GM21619 (cell line): ENCODE measurements at regions not wholly inside any gene's neighbourhood (a gene's known extent, or its start where the extent isn't known, plus 50 kb on each side); places are given as distances from the start of the nearest gene placed in this dataset.
"Not testable (repeated sequence)": the region's sequence is repeated elsewhere in the genome, so short reads cannot be mapped to it uniquely, and the experiment has no call there.

ENCODE experiments used
- ATAC-seq: cut with Tn5 transposase; IDR thresholded peaks from one replicate; pipeline ENCODE4 v1.9.1; 2021; ENCODE audit not compliant: unreplicated experiment

DNA sequence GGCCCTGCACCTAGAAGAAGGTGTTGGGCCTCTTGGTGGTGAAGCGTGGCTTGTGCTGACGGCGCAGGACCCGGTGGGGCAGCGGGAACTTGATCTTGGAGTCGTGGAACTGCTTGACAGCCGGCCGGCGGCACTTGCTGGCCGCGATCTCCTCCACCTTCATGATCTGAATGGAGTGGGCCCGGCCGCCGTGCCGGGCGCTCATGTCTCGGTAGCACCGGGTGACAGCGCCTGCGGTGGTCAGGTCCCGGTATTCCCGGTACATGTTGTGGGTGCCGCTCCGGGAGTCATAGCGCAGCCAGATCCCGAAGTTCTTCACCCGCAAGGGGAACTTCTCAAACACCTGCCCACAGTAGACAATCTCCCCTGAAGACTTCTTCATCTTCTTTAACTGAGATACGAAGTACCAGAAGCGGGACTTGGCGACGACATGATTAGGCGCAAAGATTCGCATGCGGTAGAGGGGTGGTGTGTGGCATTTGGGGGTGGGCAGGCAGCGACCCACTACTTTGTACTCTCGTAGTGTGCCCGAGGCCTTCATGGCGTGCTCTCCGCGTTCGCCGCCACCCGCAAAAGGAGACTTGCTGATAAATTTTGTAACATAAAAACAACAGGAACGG, 92.1 kb upstream of the MSH6 start:
- not testable (repeated sequence) for ATAC-seq

DNA sequence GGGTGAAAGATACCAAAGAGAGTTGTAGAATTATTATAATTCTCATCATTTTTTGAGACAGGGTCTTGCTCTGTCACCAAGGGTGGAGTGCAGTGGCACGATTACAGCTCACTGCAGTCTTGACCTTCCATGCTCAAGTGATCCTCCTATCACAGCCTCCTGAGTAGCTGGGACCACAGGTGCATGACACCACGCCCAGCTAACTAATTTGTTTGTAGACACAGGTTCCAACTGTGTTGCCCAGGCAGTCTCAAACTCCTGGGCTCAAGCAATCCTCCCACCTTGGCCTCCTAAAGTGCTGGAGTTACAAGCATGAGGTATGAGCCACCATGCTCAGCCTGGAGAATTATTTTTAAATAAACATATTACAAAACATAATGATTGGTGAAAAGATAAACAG, 92.8 kb upstream of the MSH6 start:
- ATAC-seq: no peak

DNA sequence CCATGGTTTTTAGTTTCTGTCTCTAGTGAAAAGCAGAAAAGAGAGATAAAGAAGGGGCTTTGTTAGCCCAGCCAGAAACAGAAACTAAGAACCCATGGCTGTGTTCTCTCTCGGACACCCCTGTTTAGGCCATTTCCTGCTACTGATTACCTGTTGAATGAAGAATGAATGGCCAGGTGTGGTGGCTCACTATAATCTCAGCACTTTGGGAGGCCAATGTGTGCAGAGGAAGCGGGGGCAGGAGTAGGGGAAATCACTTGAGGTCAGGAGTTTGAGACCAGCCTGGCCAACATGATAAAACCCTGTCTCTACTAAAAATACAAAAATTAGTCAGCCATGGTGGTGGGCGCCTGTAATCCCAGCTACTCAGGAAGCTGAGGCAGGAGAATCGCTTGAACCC, 93.8 kb upstream of the MSH6 start:
- ATAC-seq: peak; percentile 60

DNA sequence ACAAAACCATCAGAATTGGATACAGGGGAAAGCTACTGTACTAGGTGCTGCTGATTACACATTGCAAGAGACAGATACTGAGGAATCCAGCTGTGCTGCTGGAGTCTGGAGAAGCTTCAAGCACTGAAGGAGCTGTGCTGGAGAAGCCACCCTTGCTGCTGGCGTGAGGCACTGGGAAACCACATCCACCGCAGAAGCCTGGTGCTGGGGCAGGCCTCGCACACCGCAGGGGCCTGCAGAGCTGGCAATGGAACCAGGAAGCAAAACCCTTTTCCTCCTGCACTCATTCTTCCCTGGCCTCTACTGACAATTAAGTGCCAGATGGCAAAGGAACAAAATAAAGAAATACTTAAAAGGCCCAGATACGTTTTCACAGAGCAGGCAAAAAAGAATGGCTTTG, 94.4 kb upstream of the MSH6 start:
- ATAC-seq: no peak

DNA sequence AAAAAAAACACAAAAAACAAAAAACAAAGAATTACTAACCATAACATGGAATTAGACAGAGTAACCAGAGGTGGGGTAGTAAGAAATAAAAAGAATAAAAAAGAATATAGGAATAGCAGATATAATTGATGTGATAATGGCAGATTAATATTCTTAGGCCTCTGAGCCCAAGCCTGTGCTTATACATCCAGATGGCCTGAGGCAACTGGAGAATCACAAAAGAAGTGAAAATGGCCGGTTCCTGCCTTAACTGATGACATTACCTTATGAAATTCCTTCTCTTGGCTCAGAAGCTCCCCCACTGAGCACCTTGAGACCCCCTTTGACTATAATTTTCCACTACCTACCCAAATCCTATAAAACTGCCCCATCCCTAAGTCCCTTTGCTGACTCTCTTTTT, 95.1 kb upstream of the MSH6 start:
- ATAC-seq: no peak

DNA sequence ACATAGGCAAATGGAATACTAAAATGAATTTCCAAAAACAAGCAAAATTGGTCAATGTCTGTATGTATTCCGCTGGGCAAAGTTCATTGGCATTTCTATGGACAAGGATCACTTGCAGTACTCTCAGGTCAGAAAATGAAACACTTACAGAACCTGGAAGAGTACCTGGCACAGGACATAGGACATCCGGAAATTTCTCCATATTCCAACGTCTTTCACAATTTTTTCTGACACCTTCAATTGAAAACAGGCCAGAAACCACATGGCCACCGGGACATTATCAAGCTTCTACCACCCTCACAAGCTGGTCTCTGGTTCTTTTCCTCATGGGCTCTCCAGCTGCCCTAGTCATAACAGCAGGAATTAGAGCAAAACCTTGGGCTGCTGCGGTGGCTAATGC, 96.9 kb upstream of the MSH6 start:
- ATAC-seq: no peak

DNA sequence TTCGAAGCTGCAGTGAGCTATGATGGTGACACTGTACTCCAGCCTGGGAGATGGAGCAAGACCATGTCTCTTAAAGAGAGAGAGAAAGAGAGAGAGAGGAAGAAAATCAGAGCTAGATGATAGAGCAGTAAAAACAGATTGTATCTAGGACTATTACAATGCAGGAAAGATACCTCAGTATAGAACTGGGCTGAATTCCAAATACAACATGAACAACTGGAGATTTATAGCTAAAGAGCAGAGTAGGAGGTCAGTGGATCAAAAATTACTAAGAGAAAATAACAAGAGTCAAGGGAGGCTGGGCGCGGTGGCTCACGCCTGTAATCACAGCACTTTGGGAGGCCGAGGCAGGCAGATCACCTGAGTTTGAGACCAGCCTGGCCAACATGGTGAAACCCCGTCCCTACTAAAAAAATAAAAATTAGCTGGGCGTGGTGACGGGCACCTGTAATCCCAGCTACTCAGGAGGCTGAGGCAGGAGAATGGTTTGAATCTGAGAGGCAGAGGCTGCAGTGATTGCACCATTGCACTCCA, 100.7 kb upstream of the MSH6 start:
- ATAC-seq: no peak

DNA sequence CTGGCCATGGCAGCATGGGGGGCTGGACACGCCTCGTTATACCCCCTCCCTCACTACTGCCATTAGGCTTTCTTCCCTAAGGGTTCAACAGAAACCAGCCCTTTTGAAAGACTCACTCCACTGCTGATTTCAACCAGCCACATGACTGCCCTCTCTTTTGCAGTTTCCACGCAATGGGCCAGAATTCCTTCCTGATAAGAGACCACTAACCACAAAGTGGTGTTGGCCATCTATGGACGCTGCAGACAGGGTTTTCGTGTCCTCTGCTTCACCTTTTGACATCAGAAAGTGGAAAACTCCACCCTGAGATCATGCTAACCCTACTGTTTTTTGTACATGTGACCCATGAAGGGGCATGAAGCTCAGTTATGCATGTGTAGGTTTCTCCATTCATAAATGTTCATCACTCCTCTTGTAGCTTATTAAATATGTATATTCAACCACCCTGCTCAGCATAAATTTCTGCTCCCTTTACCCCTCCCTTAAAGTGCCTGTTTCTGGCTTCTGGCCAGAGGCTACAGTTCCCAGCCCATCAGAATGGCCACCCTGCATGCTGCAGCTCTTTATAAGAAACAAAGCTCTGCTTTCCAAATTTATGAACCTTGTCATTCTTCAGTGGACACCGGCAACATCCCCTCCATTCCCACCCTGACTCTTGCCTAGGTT, 105.6 kb upstream of the KCNK12 start:
- no peak for ATAC-seq

DNA sequence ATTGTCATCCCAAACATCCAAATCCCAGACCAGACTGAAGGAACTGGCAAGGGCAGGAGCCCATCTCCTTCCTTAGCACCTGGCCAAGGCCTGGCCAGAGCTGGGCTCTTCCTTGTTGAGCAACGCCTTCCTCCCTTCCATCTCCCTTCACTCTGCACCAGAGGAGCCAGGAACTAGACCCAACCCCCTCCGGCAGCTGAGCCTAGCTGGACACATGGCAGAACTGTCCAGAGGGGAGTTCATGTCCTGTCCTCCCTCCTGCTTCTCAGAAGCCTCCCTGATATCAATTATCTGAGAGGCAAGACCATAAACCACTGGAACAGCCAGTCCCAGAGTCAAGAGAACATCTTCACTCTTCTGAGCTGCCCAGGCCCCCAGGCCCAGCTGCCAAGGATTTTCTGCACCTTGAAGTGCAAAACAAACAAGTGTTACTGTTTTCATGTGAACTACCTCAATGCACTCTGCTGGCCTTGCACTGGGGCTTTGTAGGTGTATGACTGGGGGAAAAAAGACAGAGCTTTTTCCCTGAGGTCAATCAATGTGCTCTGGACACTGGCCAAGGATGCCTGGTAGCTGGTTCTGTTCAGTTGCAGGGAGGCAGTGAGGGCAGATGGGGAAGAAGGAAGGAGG, 104.5 kb upstream of the KCNK12 start:
- ATAC-seq: no peak

DNA sequence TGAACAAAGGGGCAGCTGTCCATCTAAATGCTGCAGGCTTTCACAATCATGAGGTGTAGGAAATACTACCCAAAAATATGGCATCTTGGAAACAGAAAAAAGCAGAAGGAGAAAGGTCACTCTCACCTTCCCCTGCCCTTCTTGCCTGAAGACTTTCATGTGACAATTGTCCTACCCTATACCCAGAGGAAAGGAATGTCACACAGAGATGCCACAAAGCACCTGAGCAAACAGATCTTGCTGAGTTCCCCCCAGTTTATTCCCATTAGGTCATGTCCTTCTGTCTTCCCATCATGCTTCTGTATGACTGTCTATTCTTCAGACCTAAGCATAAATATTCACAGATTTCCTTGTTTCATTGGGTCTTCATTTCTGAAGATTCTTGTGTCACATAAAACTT, 95.5 kb upstream of the KCNK12 start:
- ATAC-seq: no peak

DNA sequence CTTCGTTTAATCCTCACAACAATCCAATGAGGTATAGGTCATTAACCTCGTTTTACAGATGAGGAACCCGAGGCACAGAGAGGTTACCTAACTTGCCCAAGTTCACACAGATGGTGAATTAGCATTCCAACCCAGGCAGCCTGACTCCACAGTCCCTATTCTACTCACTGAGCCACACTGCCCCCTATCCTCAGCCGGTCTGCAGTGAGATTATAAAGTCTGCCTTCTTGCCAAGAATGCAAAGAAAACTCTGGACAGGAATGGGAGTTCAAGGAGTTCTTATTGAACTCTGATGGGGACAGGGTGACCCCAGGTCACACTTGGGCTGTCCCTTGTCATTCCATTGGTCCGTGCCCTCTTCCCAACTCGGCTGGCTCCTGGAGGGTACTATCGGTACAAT, 94.0 kb upstream of the KCNK12 start:
- no peak for ATAC-seq

DNA sequence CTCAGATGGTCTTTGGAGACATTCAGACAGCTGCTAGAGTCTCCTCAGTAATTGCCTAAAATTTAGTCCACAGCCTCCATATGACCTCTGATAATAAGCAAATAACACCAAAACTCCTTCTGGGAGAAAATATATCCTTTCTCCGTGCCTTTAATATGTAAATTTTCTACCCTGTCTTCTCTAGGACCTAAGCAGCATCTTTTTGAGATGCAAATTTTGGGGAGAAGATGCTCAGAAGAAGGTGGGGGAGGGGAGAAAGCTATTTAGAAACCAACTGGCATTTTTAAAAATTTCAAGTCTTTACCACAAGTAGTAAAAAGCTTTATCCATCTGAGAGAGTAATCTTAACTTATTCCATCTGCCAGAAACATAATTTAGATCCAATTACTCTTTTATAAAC, 91.8 kb upstream of the KCNK12 start:
- ATAC-seq: no peak

DNA sequence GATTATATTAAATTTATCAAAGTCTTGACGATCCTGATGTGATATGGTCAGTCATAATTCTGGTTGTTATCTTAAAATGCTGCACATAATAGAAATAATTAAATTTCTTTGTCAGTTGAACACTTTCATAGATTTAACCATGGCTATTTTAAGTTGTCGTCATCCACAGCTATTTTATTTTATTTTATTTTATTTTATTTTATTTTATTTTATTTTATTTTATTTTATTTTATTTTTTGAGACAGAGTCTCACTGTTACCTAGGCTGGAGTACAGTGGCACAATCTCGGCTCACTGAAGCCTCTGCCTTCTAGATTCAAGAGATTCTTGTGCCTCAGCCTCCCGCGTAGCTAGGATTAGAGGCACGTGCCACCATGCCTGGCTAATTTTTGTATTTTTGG, 90.5 kb upstream of the KCNK12 start:
- no peak for ATAC-seq

DNA sequence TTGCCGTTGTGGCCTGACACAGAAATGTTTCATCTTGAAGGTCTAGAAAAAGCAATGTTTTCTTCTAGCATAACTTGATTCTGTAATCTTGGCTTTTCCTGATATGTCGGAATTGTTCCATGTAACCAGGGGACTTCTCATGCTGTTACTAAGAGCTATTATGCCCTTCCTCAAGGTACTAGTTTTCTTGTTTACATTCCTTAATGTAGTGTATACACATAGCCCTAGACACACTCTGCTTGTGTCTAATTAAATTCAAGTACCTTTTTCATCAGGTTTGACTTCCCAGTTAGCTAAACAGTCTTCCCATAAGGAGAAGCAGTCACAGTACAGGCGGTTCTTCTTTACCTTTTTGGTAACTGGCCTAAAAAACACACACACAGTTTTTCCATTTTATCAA, 89.4 kb upstream of the KCNK12 start:
- no peak for ATAC-seq

DNA sequence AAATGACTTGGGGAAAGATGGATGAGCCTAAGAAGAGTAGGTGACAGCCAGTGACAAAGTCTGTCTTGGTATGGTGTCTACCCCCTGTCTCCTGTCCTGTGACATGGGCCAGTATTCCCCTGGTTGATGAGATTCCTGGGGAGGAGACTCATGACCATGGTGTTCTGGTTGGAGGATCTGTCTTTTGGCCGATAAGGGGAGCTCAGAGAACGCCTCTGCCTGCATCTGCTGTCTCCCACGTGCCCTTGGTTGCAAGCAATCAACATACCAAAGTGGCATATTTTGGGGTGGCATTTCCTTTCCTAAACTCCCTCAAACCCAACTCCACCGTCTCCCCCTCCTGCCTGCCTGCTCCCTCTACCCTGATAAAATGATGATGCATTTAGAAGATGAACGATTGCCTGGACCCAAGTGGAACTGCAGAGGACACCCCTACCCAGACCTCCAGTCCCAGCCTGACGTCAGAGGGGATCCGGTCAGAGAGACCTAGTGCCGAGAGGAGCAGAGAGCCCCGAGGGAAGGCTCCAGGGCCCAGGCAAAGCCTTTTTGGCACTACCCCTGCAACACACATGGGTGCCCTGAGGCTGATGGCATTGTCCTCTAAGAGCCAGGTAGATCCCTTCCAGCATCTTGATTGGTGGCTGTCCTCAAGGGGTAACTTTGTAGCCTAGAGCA, 88.0 kb upstream of the KCNK12 start:
- ATAC-seq: no peak

DNA sequence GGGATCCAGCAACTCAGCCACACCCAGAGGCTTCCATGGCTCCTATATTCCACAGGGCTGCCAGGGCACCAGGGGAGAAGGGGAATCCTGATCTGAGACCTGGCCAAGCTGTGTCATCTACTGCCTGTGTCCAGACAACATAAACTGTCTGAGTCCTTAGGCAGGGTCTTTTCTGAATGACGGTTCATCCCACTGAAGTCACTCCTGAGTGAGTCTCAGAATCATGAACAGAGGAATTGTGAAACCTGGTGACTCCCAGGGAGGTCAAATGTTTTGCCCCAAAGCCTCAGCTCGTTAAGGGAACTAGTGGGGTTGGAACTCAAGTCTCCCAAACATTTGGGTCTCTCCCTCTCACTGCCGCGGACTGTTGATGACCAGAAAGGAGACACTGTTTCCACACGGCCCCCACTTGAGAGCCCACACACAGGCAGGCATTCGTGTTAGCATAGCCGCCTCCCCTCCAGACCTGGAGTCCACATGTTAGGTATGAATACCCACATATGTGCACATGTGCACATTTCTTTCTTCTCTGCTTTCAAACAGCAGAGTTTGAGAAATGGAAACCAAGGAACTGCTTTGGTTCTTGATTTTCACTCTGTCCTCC, 87.2 kb upstream of the KCNK12 start:
- ATAC-seq: no peak

DNA sequence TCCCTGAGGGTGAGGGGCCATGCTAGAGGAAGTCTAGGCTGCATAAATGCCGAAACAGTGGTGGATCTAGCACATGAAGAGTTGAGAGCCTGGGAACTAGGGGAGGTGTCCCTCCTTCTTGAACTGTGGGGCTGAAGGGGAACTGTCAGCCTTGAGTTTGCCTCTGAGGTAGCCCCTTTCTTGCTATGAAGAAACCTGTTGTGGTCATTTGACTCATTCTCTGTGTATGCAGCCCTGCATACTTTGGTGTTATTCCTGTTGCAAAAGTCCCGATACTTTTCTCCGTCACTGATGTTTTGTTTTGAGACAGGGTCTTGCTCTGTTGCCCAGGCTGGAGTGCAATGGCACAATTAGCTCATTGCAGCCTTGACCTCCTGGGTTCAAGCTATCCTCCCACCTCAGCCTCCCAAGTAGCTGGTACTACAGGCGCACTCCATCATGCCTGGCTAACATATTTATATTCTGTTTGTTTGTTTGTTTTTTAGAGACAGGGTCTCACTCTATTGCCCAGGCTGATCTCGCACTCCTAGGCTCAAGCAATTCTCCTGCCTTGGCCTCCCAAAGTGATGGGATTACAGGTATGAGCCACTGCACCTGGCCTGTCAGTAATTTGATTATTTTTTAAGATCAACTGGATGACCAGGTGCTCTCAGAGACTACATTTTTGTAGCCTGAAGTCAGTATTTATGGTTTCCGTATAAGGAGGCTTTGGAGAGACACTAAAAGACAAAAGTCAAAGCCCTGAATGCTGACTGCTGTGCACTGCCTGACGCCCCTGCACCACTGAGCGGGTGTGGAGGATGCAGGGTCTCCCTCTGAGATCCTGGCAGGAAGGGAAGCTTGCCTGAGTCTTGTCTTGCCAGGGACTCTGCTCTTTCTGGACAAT, 86.2 kb upstream of the KCNK12 start:
- no peak for ATAC-seq

DNA sequence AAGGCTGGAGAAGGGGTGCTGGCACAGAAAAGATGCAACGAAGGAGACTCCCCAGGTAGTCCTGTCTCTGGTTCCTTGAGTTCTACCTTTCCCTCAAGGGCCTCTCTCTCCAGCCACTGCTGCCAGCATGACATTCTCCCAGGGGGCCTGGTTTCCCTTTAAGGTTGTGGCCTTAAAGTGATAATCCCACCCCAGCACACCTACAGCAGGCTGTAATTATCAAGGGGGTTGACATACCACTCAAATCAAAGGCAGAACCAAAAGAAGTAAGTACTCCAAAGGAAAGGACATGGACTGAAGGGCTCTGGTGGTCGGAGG, 84.7 kb upstream of the KCNK12 start:
- no peak for ATAC-seq

DNA sequence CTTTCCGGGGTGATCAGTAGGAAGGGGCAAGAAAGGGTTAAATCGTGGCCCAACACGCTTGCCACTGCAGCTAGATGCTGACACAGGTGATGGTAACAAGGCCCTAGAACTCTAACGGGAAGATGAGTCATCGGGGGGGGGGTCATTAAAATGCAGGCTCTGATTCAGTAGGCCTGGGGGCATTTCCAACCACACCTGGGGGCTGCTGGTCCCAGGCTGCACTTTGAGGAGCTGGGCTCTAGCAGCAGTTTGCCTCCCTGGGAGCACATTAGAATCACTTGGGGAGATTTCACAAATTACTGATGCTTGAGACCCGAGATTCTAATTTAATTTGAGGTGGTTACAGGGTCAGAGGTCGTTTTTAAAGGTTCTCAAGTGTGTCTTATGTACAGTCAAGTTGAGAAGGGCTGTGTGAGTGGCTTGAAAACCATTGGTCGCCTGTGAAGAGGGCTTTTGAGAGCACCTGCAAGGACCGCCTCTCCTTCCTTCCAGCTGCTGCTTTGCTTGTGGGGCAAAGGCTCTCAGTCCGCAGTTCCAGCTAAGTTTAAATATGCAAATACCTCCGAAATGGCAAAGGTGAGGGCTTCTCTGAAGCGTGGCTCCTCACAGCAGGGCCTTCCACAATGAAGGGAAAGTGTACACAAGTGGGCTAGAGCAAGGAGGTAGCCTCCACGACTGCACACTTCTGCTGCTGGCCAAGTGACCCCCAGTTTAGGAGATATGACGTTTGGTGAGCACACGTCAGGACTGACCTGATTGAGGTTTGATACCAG, 84.2 kb upstream of the KCNK12 start:
- peak; percentile 90 for ATAC-seq
